KMS-11 (cell line): ENCODE measurements at regions not wholly inside any gene's neighbourhood (a gene's known extent, or its start where the extent isn't known, plus 50 kb on each side); places are given as distances from the start of the nearest gene placed in this dataset.

Experiments used
- H2AFZ ChIP-seq: fragments of 200-600 bp; sonication (generic); 2 replicates; pipeline ENCODE4 v1.6.1; 2016; ENCODE audit warnings: antibody characterized with exemption, mixed run types, low read depth
- H3K27ac ChIP-seq: fragments of 200-600 bp; sonication (generic); 2 replicates; pipeline ENCODE4 v1.6.1; 2016; ENCODE audit warnings: mild to moderate bottlenecking, mixed run types
- H3K27me3 ChIP-seq: fragments of 200-600 bp; sonication (generic); 2 replicates; pipeline ENCODE4 v1.6.1; 2017; ENCODE audit warnings: mild to moderate bottlenecking, low read depth, mixed run types, moderate library complexity; ENCODE audit not compliant: insufficient read depth
- H3K36me3 ChIP-seq: fragments of 200-600 bp; sonication (generic); 2 replicates; pipeline ENCODE4 v1.6.1; 2017; ENCODE audit warnings: mild to moderate bottlenecking, mixed run types; ENCODE audit not compliant: insufficient read depth
- H3K4me1 ChIP-seq: fragments of 200-600 bp; sonication (generic); 2 replicates; pipeline ENCODE4 v1.6.1; 2016; ENCODE audit warnings: mild to moderate bottlenecking, low read depth, mixed run types; ENCODE audit not compliant: poor library complexity, severe bottlenecking
- H3K4me2 ChIP-seq: fragments of 200-600 bp; sonication (generic); 2 replicates; pipeline ENCODE4 v1.7.0; 2016; ENCODE audit warnings: mild to moderate bottlenecking, mixed run types
- H3K4me3 ChIP-seq: fragments of 200-600 bp; sonication (generic); IDR thresholded peaks from 2 replicates; pipeline ENCODE4 v1.6.1; 2017; ENCODE audit warnings: low read depth, low read length, mixed read lengths; ENCODE audit not compliant: insufficient read depth
- H3K79me2 ChIP-seq: fragments of 200-600 bp; sonication (generic); 2 replicates; pipeline ENCODE4 v1.6.1; 2016; ENCODE audit warnings: low read depth, mixed run types; ENCODE audit not compliant: insufficient read depth
- H3K9ac ChIP-seq: fragments of 200-600 bp; sonication (generic); 2 replicates; pipeline ENCODE4 v1.6.1; 2016; ENCODE audit warnings: mild to moderate bottlenecking, mixed run types
- H4K20me1 ChIP-seq: fragments of 200-600 bp; sonication (generic); 2 replicates; pipeline ENCODE4 v1.6.1; 2016; ENCODE audit warnings: mild to moderate bottlenecking, mixed run types; ENCODE audit not compliant: insufficient read depth
- TF ChIP-seq, protein P1 (sequence below): fragments of 200-600 bp; sonication (generic); conservative IDR thresholded peaks from 2 replicates; pipeline ENCODE4 v1.6.1; 2017; ENCODE audit warnings: low read depth, mild to moderate bottlenecking, antibody characterized with exemption, low read length, moderate library complexity, mixed read lengths

DNA sequence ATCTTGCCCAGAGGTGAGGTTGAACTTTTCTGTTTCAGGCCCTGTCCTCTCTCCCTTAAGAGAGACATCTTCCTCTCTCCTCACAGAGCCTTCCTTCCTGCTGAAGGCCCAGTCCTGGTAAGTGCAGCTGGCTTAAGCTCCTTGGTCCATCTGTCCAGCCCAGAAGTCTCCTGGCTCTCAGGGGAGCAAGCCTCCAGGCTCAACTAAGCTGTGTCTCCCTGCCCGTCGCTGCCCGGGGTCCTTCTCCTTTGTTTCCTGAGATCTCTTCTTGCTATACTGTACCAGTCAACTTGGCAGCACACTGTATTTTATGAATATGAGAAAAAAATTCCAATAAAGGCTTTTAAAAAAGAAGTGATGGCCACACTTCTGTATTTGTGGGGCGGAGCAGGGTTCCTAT lies 77.4 kb downstream of the KCNF1 start:
- Histone ChIP-seq H3K36me3 (no peaks in the 10 kb centered on the region), H3K4me3 (no peak overlapping the region), H3K79me2 (no peaks in the 10 kb centered on the region), H3K27ac (no peak overlapping the region), H2AFZ (no peak overlapping the region), H3K9ac (no peak overlapping the region), H3K27me3 (no peaks in the 10 kb centered on the region), H3K4me2 (no peak overlapping the region), H4K20me1 (no peaks in the 10 kb centered on the region), H3K4me1 (no peaks in the 10 kb centered on the region)
- TF ChIP-seq, protein P1, sequence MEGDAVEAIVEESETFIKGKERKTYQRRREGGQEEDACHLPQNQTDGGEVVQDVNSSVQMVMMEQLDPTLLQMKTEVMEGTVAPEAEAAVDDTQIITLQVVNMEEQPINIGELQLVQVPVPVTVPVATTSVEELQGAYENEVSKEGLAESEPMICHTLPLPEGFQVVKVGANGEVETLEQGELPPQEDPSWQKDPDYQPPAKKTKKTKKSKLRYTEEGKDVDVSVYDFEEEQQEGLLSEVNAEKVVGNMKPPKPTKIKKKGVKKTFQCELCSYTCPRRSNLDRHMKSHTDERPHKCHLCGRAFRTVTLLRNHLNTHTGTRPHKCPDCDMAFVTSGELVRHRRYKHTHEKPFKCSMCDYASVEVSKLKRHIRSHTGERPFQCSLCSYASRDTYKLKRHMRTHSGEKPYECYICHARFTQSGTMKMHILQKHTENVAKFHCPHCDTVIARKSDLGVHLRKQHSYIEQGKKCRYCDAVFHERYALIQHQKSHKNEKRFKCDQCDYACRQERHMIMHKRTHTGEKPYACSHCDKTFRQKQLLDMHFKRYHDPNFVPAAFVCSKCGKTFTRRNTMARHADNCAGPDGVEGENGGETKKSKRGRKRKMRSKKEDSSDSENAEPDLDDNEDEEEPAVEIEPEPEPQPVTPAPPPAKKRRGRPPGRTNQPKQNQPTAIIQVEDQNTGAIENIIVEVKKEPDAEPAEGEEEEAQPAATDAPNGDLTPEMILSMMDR = no peak

DNA sequence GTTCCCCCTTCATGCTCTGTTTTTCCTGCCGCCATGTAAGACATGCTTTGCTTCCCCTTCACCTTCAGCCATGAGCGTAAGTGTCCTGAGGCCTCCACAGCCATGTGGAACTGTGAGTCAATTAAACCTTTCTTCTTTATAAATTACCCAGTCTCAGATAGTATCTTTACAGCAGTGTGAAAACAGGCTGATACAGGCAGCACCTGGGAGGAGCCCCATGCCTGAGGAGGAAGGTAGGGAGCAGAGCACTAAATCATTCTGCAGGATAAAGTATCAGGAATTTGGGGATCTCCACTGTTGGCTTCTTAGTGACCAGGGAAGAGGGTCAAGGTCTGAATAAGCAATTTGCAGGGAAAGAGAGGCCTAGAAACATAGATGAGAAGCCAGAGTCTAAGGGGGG lies 78.0 kb downstream of the KCNF1 start:
- H3K9ac ChIP-seq = no peak overlapping the region
- H3K79me2 ChIP-seq = no peaks in the 10 kb centered on the region
- no peak overlapping the region for H3K4me3 ChIP-seq
- H3K27ac ChIP-seq = no peak overlapping the region
- no peaks in the 10 kb centered on the region for H4K20me1 ChIP-seq
- no peaks in the 10 kb centered on the region for H3K4me1 ChIP-seq
- H3K4me2 ChIP-seq = no peak overlapping the region
- TF ChIP-seq, protein P1 = no peak
- H2AFZ ChIP-seq = no peak overlapping the region
- H3K36me3 ChIP-seq = no peaks in the 10 kb centered on the region
- no peaks in the 10 kb centered on the region for H3K27me3 ChIP-seq

DNA sequence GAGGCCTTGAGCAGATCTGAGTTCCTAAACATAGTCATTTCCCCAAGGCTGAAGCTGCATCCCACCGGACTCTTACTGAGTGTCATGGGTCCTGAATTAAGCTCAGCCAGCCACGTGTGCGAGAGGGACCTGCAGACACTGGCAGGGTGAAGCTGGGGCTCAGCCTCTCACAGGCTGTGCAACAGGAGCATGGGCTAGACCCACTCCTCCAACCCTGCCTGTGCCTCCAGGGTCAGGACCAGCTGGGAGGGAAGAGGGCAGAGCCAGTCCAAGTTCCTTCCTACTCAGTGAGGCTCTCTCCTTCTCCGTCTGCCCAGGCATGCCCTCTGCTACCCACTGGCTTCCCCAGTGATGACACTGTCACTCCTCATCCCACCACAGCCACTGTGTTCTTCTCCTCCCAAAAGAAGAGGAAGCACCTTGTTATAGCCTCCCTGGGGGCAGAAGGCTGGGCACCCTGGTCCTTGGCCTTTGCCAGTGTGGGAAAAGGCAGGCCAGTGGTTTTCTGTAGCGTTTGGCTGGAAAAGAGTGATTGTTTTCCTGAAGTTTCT lies 78.9 kb downstream of the KCNF1 start:
- Histone ChIP-seq H3K27me3 (no peaks in the 10 kb centered on the region), H3K27ac (no peak overlapping the region), H3K4me3 (no peak overlapping the region), H3K36me3 (no peaks in the 10 kb centered on the region), H3K79me2 (no peaks in the 10 kb centered on the region), H2AFZ (no peak overlapping the region), H3K9ac (no peak overlapping the region), H4K20me1 (no peaks in the 10 kb centered on the region), H3K4me2 (no peak overlapping the region), H3K4me1 (no peaks in the 10 kb centered on the region)
- TF ChIP-seq, protein P1 = no peak

DNA sequence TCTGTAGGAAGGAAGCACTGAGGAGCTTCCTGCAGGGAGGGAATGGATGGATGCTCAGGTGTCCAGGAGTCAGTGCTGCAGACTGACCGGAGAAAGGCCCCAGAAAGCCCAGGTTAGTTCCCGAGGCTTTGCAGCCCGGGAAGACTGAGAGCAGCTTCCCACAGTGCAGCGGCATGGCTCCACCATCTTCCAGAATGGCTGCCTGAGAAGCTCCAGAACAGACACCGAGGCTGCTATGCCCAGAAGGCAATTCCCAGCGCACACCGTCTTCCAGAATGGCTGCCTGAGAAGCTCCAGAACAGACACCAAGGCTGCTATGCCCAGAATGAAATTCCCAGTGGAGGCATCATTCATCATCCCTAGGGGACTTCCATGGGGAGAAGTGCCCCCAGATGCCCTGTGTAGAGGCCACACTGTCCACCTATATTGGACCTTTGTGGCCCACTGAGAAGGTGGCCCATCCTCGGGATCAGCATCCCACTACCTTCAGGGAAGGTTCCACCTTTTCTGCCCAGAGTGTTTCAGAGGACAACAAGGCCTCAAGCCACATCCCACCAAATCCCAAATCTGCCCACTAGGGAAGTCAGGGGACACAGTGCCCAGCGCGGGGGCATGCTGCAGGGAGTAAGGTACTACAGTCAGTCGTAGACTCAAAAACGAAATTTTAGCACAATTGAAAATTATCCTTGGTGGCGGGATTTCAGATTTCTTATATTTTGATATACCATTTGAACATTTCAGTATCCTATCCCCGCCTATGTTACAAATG lies 80.5 kb downstream of the KCNF1 start:
- Histone ChIP-seq H3K27me3 (no peaks in the 10 kb centered on the region), H3K79me2 (no peaks in the 10 kb centered on the region), H3K27ac (no peak overlapping the region), H3K4me2 (no peak overlapping the region), H4K20me1 (no peaks in the 10 kb centered on the region), H2AFZ (no peak overlapping the region), H3K4me1 (no peaks in the 10 kb centered on the region), H3K36me3 (no peaks in the 10 kb centered on the region), H3K4me3 (no peak overlapping the region), H3K9ac (no peak overlapping the region)
- TF ChIP-seq, protein P1 = no peak
